ENCODE measurements at regions not wholly inside any gene's neighbourhood (a gene's known extent, or its start where the extent isn't known, plus 50 kb on each side); places are given as distances from the start of the nearest gene placed in this dataset.
"Not testable (repeated sequence)": the region's sequence is repeated elsewhere in the genome, so short reads cannot be mapped to it uniquely, and the experiment has no call there.

DNA sequence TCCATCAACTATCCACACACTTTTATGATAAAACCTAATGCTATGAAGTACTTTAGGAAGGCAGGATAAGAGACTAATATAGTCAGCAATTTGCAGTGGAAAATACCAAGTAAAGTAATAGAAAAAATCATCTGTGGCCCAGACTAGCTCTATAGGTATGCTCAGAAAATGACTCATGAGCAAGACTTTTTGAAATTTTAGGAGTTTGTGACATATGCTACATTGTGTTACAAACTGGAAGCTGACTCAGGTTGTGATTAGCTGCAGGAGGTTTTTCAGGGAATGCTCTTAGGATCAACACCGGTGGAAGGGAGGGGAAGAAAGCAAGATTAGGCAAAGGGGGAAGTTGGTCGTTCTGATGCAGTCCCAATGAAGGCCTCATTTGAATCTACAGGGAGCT is 56.1 kb downstream of the FEZF1 start:
- intact Hi-C loops (cut with micrococcal nuclease), result no loop called here

GRCh38 chr7:122238729-122239128 is 65.8 kb downstream of the FEZF1 start:
- intact Hi-C loops (cut with micrococcal nuclease), result not testable (repeated sequence)

DNA sequence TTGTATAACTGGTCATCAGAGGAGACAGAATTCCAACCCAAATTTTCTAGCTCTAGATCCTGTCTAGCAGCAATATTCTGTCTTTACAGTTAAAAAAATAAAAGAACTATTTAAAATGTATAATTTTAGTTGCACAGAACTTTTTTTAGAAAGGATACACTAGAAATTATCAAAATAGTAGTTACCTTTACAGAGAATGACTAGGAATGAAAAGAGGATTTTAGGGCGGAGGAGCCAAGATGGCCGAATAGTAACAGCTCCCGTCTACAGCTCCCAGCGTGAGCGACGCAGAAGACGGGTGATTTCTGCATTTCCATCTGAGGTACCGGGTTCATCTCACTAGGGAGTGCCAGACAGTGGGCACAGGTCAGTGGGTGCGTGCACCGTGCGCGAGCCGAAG is 66.3 kb downstream of the FEZF1 start:
- intact Hi-C loops (cut with micrococcal nuclease), result not testable (repeated sequence)

GRCh38 chr7:122225874-122226273 is 78.7 kb downstream of the FEZF1 start:
- intact Hi-C loops (cut with micrococcal nuclease), result no loop called here

DNA sequence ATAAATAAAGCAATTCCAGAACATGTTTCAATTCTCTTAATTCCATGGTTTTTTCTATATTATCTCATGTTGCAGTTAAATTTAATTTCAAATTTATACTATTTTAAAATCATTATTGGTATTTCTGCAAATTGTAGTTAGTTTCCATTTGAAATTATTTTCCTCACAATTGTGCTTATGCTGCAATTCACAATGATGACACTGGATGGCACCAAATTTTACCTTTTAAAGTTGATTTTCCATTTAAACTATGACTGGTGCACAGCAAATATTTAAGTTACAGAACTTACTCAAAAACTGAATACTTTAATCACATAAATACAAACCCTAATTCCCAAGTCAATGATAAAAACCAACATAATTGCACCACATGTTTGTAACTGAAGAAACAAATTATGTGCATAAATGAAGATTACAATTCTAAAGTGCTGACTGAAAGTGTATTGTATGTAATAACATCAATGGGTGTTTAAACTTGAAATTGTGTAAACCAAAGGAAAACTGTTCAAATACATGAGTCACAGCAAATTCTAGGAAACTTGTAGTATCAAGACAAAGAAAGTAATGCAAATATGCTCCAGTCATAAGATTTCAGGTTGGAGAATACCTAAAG is 75.3 kb upstream of the AASS start:
- intact Hi-C loops (cut with micrococcal nuclease), result loop anchor here (2.0 kb wide), 2 partner anchors 309 to 935 kb away; no protein-coding TSS in a partner anchor

- intact Hi-C loops (cut with micrococcal nuclease), result no loop called here
These were observed 73.1 kb upstream of the AASS start for GRCh38 chr7:122217125-122217524.

DNA sequence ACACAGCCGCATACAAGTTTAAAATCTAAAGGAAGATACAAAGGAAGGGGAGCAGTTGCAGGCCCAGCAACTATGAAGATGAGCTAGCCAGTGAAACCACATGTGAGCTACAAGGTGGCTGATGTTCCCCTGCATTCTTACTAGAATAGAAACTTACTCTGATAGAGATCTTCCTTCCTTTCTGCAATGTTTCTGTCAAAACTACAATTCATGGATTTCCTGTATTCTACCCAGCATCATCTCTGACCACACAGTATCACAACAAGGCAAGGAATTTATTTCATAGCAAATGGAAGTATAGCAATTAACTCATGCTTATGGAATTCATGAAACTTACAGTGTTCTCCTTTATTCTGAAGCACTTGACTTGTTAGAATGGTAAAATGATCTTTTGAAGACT is 68.7 kb upstream of the AASS start:
- intact Hi-C loops (cut with micrococcal nuclease), result no loop called here

GRCh38 chr7:122211362-122211761 is 67.3 kb upstream of the AASS start:
- intact Hi-C loops (cut with micrococcal nuclease), result no loop called here

GRCh38 chr7:122206985-122207384 is 62.9 kb upstream of the AASS start:
- intact Hi-C loops (cut with micrococcal nuclease), result no loop called here

- intact Hi-C loops (cut with micrococcal nuclease), result no loop called here
These were observed 59.8 kb upstream of the AASS start for GRCh38 chr7:122203814-122204213.

DNA sequence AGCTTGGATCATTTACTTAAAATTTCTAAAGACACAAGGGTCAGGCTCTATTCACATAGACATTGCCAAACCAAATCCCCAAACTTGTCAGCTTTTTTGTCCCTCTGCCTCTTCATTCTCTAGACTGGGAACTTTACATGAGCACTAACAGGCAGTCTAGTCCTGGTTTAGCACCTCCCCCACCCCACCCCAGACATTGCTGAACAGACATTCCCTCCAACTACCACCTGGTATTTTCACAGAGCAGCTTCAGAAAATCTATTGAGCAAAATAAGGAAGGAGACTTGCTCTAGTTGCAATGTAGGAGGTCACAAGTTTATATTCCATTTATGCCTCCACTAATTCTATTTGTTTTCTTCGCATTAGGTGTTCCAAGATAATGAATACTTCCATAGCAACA is 56.8 kb upstream of the AASS start:
- intact Hi-C loops (cut with micrococcal nuclease), result no loop called here

DNA sequence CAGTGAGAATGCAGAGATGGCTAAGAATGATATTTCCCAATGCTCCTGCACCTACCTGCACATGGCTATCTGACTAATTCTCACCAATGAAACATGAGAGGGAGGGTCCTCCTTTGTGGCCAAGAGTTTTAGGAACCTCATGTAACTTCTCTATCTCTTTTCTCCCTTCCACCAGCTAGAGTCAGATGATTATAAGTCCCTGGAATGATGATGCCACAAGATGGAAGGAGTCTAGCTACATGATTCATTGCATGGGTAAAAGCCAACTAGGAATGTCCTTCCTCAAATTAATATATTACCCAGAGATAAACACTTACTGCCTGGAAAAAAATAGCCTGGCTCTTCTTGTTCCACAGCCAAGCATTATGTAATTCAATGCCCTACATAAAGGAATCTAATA is 55.1 kb upstream of the AASS start:
- intact Hi-C loops (cut with micrococcal nuclease), result no loop called here

DNA sequence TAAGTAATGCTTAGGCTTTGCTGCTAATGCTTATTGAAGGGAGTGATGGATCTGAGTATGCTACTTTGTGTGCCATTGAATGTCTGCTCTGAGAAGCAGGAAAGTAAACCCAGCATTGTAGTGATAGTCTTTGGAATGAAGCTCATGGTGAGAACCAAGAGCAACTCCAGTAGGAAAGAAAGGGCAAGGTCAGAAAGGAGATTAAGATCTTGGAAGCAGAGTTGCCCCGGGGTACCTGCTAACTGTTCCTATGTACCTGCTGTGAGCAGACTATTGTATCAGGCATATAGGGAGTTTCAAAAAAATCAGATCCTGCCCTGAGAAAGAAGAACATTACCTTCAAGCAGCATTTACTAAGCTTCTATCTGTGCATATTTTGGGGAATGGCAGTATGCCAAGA is 54.5 kb upstream of the AASS start:
- intact Hi-C loops (cut with micrococcal nuclease), result no loop called here

Data from T-helper 2 cell treated with Interferon-gamma antibody and Interleukin-4, amounts not matched to agents 100 ng/mL and 5 ng/mL, for 36 hours (primary cell).